ENCODE measurements at regions not wholly inside any gene's neighbourhood (a gene's known extent, or its start where the extent isn't known, plus 50 kb on each side); places are given as distances from the start of the nearest gene placed in this dataset.

DNA sequence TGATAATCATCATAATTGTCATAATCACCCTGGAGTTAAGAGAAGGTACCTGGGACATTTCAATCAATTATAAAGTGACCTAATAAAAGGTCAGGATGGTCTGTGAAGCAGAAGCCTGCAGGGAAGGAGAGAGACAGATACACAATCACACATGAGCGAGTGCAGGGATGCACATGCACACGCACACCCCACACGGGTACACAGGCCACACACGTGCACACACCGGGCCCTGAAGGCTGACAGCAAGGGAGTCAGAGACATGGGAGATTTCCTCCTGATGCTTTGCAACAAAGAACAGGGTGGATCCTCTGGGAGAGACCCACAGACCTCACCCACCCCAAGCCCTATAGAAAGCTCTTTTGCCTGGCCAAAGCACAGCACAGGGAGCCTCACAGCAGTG lies 82.3 kb upstream of the ZC3H12A start:
- POLR2A ChIA-PET = no interaction called here
- TF ChIP-seq, protein P1, sequence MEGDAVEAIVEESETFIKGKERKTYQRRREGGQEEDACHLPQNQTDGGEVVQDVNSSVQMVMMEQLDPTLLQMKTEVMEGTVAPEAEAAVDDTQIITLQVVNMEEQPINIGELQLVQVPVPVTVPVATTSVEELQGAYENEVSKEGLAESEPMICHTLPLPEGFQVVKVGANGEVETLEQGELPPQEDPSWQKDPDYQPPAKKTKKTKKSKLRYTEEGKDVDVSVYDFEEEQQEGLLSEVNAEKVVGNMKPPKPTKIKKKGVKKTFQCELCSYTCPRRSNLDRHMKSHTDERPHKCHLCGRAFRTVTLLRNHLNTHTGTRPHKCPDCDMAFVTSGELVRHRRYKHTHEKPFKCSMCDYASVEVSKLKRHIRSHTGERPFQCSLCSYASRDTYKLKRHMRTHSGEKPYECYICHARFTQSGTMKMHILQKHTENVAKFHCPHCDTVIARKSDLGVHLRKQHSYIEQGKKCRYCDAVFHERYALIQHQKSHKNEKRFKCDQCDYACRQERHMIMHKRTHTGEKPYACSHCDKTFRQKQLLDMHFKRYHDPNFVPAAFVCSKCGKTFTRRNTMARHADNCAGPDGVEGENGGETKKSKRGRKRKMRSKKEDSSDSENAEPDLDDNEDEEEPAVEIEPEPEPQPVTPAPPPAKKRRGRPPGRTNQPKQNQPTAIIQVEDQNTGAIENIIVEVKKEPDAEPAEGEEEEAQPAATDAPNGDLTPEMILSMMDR (IDR thresholded peaks at IDR 0.05; ENCODE audit: control extremely low read depth, extremely low read depth, low read depth, missing control alignments) = no peak
- CTCF ChIA-PET = no interaction called here
- DNase-seq (ENCODE audit: extremely low spot score) = no peak

GRCh38 chr1:37393173-37394120 lies 80.9 kb upstream of the ZC3H12A start:
- no peak for DNase-seq (ENCODE audit: extremely low spot score)
- ChIA-PET CTCF (interaction anchor here (0.7 to 1.6 kb wide), 2 partner anchors 20 to 41 kb away, joined by 3 to 5 read pairs; no protein-coding TSS in a partner anchor), POLR2A (no interaction called here)
- TF ChIP-seq, protein P1 (IDR thresholded peaks at IDR 0.05; ENCODE audit: control extremely low read depth, extremely low read depth, low read depth, missing control alignments) = no peak

DNA sequence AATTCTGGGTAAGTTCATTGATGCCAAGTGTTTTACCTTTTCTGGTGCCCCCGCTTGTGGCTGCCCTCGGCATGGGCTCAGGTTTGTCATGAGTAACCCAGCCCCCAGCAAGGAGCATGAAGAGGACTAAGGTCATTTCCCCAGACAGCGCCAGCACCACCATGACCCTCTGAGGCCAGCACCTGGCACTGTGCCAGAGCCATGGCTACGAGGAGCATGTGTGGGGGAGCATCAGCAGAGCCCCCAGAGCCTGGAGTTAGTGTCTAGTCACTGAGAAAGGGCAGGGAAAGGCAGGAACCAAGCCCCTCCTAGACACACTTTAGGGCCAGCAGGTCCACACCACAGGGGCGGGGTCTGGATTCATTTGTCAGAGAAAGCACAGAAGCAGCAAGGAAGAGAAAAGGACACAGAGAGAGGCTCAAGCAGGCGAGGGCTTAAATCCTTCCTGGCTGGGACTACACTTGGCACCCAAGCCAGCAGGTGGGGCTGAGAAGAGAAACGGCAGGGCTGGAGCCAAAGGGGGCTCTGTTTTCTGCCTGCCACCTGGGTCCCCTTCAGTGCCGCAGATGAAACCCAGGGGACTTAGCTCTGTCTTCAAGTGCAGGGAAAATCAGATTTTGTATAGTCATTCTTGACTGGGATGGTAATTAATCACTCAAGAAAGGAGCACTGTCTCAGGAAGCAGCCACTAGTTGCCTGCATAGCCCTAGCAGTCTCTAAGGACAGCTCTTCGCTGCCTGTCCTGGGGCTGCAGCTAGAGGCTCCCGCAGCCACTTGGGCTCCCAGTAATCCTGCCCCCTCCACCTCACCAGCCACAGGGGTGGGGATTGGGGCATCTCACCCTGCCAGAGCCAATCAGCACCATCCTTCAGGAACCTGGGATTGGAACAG lies 79.6 kb upstream of the ZC3H12A start:
- CTCF ChIA-PET = interaction anchor here (1.0 kb wide), 1 partner anchor 13 kb away, joined by 3 read pairs; no protein-coding TSS in a partner anchor
- DNase-seq (ENCODE audit: extremely low spot score) = no peak
- TF ChIP-seq, protein P1 (IDR thresholded peaks at IDR 0.05; ENCODE audit: control extremely low read depth, extremely low read depth, low read depth, missing control alignments) = no peak
- POLR2A ChIA-PET = no interaction called here

GRCh38 chr1:37398096-37398495 lies 76.3 kb upstream of the ZC3H12A start:
- TF ChIP-seq, protein P1 (IDR thresholded peaks at IDR 0.05; ENCODE audit: control extremely low read depth, extremely low read depth, low read depth, missing control alignments) = no peak
- ChIA-PET CTCF (interaction anchor here (1.1 kb wide), 1 partner anchor 9 kb away, joined by 3 read pairs; no protein-coding TSS in a partner anchor), POLR2A (no interaction called here)
- no peak for DNase-seq (ENCODE audit: extremely low spot score)

- ChIA-PET POLR2A (no interaction called here), CTCF (interaction anchor here (0.7 to 1.2 kb wide), 4 partner anchors 9 to 883 kb away, joined by 3 read pairs; no protein-coding TSS in a partner anchor)
- TF ChIP-seq, protein P1 (IDR thresholded peaks at IDR 0.05; ENCODE audit: control extremely low read depth, extremely low read depth, low read depth, missing control alignments) = no peak
- DNase-seq (ENCODE audit: extremely low spot score) = no peak
These were observed 75.2 kb upstream of the ZC3H12A start for GRCh38 chr1:37399205-37399604.

GRCh38 chr1:37399830-37400464 lies 74.4 kb upstream of the ZC3H12A start:
- CTCF ChIA-PET = interaction anchor here (0.7 to 1.2 kb wide), 4 partner anchors 8 to 884 kb away, joined by 3 read pairs; no protein-coding TSS in a partner anchor
- POLR2A ChIA-PET = no interaction called here
- no peak for DNase-seq (ENCODE audit: extremely low spot score)
- TF ChIP-seq, protein P1 (IDR thresholded peaks at IDR 0.05; ENCODE audit: control extremely low read depth, extremely low read depth, low read depth, missing control alignments) = no peak
